Neural cell (in vitro differentiated cells): ENCODE measurements at regions not wholly inside any gene's neighbourhood (a gene's known extent, or its start where the extent isn't known, plus 50 kb on each side); places are given as distances from the start of the nearest gene placed in this dataset.
A peak's percentile ranks its signal among the peaks of the same experiment; 100 is the strongest.

Experiments
- H2AFZ ChIP-seq: fragments of 200-600, 300-800 bp; sonication (generic), shearing (Covaris generic); 2 replicates; pipeline ENCODE4 v1.6.0; 2014; ENCODE audit warnings: low read depth, mild to moderate bottlenecking, antibody characterized with exemption, low read length, moderate library complexity
- H3F3A ChIP-seq: fragments of 200-600 bp; shearing (Covaris generic); 2 replicates; pipeline ENCODE4 v1.6.1; 2016; ENCODE audit warnings: mild to moderate bottlenecking, moderate library complexity, mixed read lengths, antibody characterized with exemption, low read length; ENCODE audit not compliant: insufficient read depth, poor library complexity, severe bottlenecking
- H3K27ac ChIP-seq: fragments of 200-600, 300-800 bp; sonication (generic), shearing (Covaris generic); 2 replicates; pipeline ENCODE4 v1.5.1; 2014; ENCODE audit warnings: mild to moderate bottlenecking, low read length, moderate library complexity
- H3K27me3 ChIP-seq: fragments of 300-800, 200-600 bp; sonication (generic), shearing (Covaris generic); 2 replicates; pipeline ENCODE4 v1.6.0; 2014; ENCODE audit warnings: mild to moderate bottlenecking, low read depth, low read length, moderate library complexity; ENCODE audit not compliant: insufficient read depth
- H3K36me3 ChIP-seq: fragments of 300-800, 200-600 bp; sonication (generic), shearing (Covaris generic); 2 replicates; pipeline ENCODE4 v1.5.1; 2014; ENCODE audit warnings: mild to moderate bottlenecking, antibody characterized with exemption, low read length, moderate library complexity; ENCODE audit not compliant: insufficient read depth
- H3K4me2 ChIP-seq: fragments of 300-800, 200-600 bp; sonication (generic), shearing (Covaris generic); 2 replicates; pipeline ENCODE4 v1.6.0; 2014; ENCODE audit warnings: mild to moderate bottlenecking, low read length
- H3K4me3 ChIP-seq: fragments of 300-800, 200-600 bp; sonication (generic), shearing (Covaris generic); 2 replicates; pipeline ENCODE4 v1.5.1; 2014; ENCODE audit warnings: mild to moderate bottlenecking, low read length, moderate library complexity
- H3K79me2 ChIP-seq: fragments of 200-600 bp; shearing (Covaris generic); replicated peaks from 2 replicates; pipeline ENCODE4 v1.6.0; 2014; ENCODE audit warnings: mild to moderate bottlenecking, low read length, moderate library complexity; ENCODE audit not compliant: insufficient read depth
- H3K9ac ChIP-seq: fragments of 300-800, 200-600 bp; sonication (generic), shearing (Covaris generic); 2 replicates; pipeline ENCODE4 v1.6.1; 2016; ENCODE audit warnings: mild to moderate bottlenecking, low read length, mixed read lengths
- H3K9me2 ChIP-seq: fragments of 200-600 bp; shearing (Covaris generic); 2 replicates; pipeline ENCODE4 v1.6.1; 2016; ENCODE audit warnings: mild to moderate bottlenecking, low read length, mixed read lengths; ENCODE audit not compliant: insufficient read depth
- H3K9me3 ChIP-seq: fragments of 200-600, 300-800 bp; sonication (generic), shearing (Covaris generic); 2 replicates; pipeline ENCODE4 v1.6.1; 2016; ENCODE audit warnings: mild to moderate bottlenecking, mixed run types, low read length, moderate library complexity, mixed read lengths
- H4K20me1 ChIP-seq: fragments of 200-600 bp; shearing (Covaris generic); 2 replicates; pipeline ENCODE4 v1.6.1; 2016; ENCODE audit warnings: mild to moderate bottlenecking, mixed run types; ENCODE audit not compliant: insufficient read depth
- EP300 ChIP-seq: fragments of 450-650 bp; conservative IDR thresholded peaks from 2 replicates; pipeline ENCODE4 v1.6.1; 2014; ENCODE audit warnings: antibody characterized with exemption, mild to moderate bottlenecking, moderate library complexity; ENCODE audit not compliant: poor library complexity, severe bottlenecking
- EZH2 ChIP-seq: fragments of 200-600, 300-800 bp; shearing (Covaris generic), sonication (generic); IDR thresholded peaks from 2 replicates; pipeline ENCODE4 v1.6.1; 2014; ENCODE audit warnings: antibody characterized with exemption, low read length, borderline replicate concordance, mild to moderate bottlenecking; ENCODE audit not compliant: insufficient read depth, poor library complexity, severe bottlenecking
- MXI1 ChIP-seq: fragments of 450-650 bp; conservative IDR thresholded peaks from 2 replicates; pipeline ENCODE4 v1.6.1; 2014; ENCODE audit warnings: antibody characterized with exemption, mild to moderate bottlenecking; ENCODE audit not compliant: poor library complexity, severe bottlenecking
- POLR2AphosphoS5 ChIP-seq: IDR thresholded peaks from 2 replicates; pipeline ENCODE4 v1.6.1; 2012
- RAD21 ChIP-seq: fragments of 450-650 bp; conservative IDR thresholded peaks from 2 replicates; pipeline ENCODE4 v1.6.1; 2014; ENCODE audit warnings: antibody characterized with exemption, mild to moderate bottlenecking, moderate library complexity
- SMC3 ChIP-seq: fragments of 450-650 bp; conservative IDR thresholded peaks from 2 replicates; pipeline ENCODE4 v1.6.1; 2014; ENCODE audit warnings: antibody characterized with exemption, mild to moderate bottlenecking, moderate library complexity; ENCODE audit not compliant: poor library complexity
- TAF1 ChIP-seq: IDR thresholded peaks from 2 replicates; pipeline ENCODE4 v1.6.1; 2012; ENCODE audit warnings: low read depth
- TF ChIP-seq, protein P1 (sequence below): fragments of 450-650 bp; IDR thresholded peaks from 2 replicates; pipeline ENCODE4 v1.5.1; 2014; ENCODE audit warnings: antibody characterized with exemption, mild to moderate bottlenecking, moderate library complexity; ENCODE audit not compliant: poor library complexity, severe bottlenecking
- TF ChIP-seq, protein P2 (sequence below): IDR thresholded peaks from 2 replicates; pipeline ENCODE4 v1.6.1; 2012; ENCODE audit warnings: borderline replicate concordance

GRCh38 chr22:44622147-44622427 lies 79.9 kb upstream of the PRR5 start:
- Histone ChIP-seq H3K79me2 (no peaks in the 10 kb centered on the region), H3F3A (no peaks in the 10 kb centered on the region), H3K27ac (peak overlapping the region; percentile 92), H4K20me1 (no peaks in the 10 kb centered on the region), H3K9me3 (no peaks in the 10 kb centered on the region), H3K4me3 (peak overlapping the region; percentile 46), H3K9me2 (no peaks in the 10 kb centered on the region), H3K4me2 (peak overlapping the region; percentile 55), H3K36me3 (no peaks in the 10 kb centered on the region), H3K27me3 (no peaks in the 10 kb centered on the region), H2AFZ (no peak overlapping the region), H3K9ac (peak overlapping the region; percentile 55)
- TF ChIP-seq EP300 (peak; percentile 37), RAD21 (peak; percentile 43), TAF1 (no peak), SMC3 (peak; percentile 43), POLR2AphosphoS5 (no peak), MXI1 (peak; percentile 60), EZH2 (no peak)
- TF ChIP-seq, protein P1, sequence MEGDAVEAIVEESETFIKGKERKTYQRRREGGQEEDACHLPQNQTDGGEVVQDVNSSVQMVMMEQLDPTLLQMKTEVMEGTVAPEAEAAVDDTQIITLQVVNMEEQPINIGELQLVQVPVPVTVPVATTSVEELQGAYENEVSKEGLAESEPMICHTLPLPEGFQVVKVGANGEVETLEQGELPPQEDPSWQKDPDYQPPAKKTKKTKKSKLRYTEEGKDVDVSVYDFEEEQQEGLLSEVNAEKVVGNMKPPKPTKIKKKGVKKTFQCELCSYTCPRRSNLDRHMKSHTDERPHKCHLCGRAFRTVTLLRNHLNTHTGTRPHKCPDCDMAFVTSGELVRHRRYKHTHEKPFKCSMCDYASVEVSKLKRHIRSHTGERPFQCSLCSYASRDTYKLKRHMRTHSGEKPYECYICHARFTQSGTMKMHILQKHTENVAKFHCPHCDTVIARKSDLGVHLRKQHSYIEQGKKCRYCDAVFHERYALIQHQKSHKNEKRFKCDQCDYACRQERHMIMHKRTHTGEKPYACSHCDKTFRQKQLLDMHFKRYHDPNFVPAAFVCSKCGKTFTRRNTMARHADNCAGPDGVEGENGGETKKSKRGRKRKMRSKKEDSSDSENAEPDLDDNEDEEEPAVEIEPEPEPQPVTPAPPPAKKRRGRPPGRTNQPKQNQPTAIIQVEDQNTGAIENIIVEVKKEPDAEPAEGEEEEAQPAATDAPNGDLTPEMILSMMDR = no peak
- TF ChIP-seq, protein P2, sequence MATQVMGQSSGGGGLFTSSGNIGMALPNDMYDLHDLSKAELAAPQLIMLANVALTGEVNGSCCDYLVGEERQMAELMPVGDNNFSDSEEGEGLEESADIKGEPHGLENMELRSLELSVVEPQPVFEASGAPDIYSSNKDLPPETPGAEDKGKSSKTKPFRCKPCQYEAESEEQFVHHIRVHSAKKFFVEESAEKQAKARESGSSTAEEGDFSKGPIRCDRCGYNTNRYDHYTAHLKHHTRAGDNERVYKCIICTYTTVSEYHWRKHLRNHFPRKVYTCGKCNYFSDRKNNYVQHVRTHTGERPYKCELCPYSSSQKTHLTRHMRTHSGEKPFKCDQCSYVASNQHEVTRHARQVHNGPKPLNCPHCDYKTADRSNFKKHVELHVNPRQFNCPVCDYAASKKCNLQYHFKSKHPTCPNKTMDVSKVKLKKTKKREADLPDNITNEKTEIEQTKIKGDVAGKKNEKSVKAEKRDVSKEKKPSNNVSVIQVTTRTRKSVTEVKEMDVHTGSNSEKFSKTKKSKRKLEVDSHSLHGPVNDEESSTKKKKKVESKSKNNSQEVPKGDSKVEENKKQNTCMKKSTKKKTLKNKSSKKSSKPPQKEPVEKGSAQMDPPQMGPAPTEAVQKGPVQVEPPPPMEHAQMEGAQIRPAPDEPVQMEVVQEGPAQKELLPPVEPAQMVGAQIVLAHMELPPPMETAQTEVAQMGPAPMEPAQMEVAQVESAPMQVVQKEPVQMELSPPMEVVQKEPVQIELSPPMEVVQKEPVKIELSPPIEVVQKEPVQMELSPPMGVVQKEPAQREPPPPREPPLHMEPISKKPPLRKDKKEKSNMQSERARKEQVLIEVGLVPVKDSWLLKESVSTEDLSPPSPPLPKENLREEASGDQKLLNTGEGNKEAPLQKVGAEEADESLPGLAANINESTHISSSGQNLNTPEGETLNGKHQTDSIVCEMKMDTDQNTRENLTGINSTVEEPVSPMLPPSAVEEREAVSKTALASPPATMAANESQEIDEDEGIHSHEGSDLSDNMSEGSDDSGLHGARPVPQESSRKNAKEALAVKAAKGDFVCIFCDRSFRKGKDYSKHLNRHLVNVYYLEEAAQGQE = no peak

DNA sequence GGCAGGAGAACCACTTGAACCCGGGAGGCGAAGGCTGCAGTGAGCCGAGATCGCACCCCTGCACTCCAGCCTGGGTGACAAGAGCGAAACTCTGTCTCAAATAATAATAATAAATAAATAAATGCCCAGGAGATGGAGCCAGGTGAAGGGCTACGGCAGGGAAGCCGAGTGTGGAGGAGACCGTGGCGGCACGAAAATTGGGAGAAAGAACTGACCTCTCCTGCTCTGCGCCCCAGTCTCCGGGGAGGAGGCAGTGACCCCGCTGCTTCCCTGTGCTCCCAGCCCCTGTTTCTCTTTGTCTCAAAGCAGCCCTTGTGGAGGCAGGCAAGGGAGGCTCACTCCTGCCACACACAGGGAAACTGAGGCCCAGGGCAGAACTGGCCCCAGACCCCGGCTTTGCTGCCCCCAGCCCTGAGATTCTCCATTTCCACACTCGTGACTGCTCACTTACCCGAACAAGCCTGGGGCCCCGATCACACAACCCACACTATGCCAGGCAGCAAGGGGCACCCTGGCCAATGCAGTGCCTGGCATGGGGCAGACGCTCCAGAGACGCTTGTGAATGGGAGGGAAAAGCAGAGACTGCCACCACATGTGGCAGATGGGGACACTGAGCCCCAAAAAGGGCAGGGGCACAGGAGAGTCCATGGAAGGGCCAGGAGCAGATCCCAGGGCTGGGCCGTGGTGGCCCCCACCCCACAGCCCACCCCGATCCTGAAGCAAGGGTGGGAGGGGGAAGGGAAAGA lies 80.4 kb upstream of the PRR5 start:
- Histone ChIP-seq H4K20me1 (no peaks in the 10 kb centered on the region), H3K27me3 (no peaks in the 10 kb centered on the region), H2AFZ (no peak overlapping the region), H3K27ac (peak overlapping the region; percentile 92), H3F3A (no peaks in the 10 kb centered on the region), H3K9me3 (no peaks in the 10 kb centered on the region), H3K79me2 (no peaks in the 10 kb centered on the region), H3K9me2 (no peaks in the 10 kb centered on the region), H3K4me3 (peak overlapping the region; percentile 46), H3K9ac (peak overlapping the region; percentile 55), H3K36me3 (no peaks in the 10 kb centered on the region), H3K4me2 (peak overlapping the region; percentile 55)
- TF ChIP-seq TAF1 (peak; percentile 35), EZH2 (no peak)
